ENCODE measurements at regions not wholly inside any gene's neighbourhood (a gene's known extent, or its start where the extent isn't known, plus 50 kb on each side); places are given as distances from the start of the nearest gene placed in this dataset.

DNA sequence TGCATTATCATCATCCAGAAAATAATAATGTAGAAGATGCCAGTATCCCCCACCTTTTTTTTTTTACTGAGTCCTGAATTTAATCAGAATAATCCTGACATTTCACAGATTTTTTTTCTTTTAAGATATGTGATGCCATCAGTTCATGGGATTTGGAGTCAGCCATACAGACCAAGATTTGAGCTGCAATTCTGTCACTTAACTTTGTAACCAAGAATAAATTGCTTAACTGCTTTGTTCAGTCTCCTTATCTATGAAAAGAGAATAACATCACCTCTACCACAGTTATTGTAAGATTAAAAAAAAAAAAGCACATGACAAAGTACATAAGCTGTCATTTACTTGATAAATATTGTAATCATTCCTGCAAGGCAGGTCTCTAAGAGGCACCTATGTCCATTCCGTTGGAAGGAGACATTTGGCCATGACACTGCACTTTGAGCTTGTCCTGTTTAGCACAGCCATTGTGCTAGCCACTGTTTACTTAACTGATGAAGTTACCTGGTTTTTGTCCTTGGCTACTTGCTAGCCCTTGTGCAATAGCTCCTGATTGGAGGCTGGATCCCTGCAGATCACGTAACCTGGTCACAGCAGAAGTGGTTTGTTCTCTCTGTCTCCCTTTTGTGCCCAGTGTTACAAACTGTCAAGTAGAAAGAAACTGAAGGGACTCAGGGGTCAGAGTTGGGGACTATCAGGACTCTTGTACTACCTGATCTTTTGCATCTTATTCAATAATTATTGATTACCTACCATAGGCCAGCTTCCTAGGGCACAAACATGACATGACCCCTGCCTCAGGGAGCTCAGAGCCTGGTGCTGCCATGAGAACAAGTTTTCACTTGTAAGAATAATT, 306.0 kb downstream of the WDR72 start:
- DNase-seq (ENCODE audit: low read depth) = no peak
- TF ChIP-seq, protein P1, sequence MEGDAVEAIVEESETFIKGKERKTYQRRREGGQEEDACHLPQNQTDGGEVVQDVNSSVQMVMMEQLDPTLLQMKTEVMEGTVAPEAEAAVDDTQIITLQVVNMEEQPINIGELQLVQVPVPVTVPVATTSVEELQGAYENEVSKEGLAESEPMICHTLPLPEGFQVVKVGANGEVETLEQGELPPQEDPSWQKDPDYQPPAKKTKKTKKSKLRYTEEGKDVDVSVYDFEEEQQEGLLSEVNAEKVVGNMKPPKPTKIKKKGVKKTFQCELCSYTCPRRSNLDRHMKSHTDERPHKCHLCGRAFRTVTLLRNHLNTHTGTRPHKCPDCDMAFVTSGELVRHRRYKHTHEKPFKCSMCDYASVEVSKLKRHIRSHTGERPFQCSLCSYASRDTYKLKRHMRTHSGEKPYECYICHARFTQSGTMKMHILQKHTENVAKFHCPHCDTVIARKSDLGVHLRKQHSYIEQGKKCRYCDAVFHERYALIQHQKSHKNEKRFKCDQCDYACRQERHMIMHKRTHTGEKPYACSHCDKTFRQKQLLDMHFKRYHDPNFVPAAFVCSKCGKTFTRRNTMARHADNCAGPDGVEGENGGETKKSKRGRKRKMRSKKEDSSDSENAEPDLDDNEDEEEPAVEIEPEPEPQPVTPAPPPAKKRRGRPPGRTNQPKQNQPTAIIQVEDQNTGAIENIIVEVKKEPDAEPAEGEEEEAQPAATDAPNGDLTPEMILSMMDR (IDR thresholded peaks at IDR 0.05; ENCODE audit: low read depth, low read length, missing control alignments) = no peak
- in situ Hi-C loops (cut with HindIII; ENCODE audit: low sequenced_read_pairs) = no loop called here
- H3K4me3 ChIP-seq (ENCODE audit: low read depth, low read length) = no peak overlapping the region

DNA sequence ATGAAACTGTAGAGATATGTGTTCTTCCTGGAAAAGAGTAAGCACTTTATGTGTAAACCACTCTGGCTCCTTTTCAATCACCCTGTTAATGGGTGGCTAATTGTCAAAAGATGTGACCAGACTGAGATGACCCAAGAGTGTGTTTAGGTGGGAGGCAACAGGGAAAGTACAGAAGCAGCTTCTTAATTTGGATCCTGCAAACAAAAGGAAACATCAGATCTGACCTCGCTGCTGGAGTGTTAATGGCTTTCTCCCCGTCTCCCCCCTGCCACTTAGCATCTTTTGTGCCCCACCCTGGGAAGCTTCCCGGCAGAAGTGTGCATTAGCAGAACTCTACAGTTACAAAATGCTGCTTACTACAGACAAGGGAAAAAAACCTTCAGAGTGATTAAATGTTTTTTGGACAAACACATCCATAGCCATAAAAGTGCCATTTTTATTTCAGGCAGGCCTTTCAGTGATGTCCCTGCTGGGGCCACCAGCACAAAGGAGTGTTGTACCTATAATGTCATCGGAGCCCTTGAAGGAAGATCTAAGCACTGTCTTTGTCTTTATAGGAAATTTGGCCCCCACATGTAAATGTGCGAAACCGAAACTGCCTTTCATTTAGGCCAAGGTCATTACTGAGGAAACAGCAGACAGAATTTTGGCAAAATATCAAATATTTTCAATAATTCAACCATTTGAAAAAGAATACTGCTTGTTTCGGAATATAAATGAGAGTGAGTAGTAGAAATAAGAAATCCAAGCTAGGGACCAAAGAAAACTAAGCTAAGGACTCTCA, 311.0 kb downstream of the WDR72 start:
- TF ChIP-seq, protein P1 (IDR thresholded peaks at IDR 0.05; ENCODE audit: low read depth, low read length, missing control alignments) = no peak
- DNase-seq (ENCODE audit: low read depth) = no peak
- in situ Hi-C loops (cut with HindIII; ENCODE audit: low sequenced_read_pairs) = no loop called here
- H3K4me3 ChIP-seq (ENCODE audit: low read depth, low read length) = no peak overlapping the region

DNA sequence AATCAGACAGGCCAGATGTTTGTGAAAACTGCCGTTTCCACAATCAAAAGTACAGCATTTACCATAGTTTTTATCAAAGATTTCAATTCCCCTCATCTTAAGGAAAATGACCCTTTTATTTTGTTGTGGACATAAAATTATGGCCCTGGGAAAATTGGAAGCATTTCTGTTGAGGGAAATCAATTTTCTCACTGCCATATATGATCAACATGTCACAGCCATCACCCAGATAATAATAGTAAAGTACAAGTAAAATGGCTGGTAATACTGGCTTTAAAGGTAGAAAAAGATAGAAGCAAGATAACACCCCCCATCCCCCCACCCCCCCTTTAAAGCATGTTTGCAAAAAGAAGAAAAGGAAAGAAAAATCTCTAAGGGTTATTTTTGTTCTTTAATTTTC, 311.7 kb downstream of the WDR72 start:
- in situ Hi-C loops (cut with HindIII; ENCODE audit: low sequenced_read_pairs) = no loop called here
- no peak for DNase-seq (ENCODE audit: low read depth)
- no peak overlapping the region for H3K4me3 ChIP-seq (ENCODE audit: low read depth, low read length)
- TF ChIP-seq, protein P1 (IDR thresholded peaks at IDR 0.05; ENCODE audit: low read depth, low read length, missing control alignments) = no peak

DNA sequence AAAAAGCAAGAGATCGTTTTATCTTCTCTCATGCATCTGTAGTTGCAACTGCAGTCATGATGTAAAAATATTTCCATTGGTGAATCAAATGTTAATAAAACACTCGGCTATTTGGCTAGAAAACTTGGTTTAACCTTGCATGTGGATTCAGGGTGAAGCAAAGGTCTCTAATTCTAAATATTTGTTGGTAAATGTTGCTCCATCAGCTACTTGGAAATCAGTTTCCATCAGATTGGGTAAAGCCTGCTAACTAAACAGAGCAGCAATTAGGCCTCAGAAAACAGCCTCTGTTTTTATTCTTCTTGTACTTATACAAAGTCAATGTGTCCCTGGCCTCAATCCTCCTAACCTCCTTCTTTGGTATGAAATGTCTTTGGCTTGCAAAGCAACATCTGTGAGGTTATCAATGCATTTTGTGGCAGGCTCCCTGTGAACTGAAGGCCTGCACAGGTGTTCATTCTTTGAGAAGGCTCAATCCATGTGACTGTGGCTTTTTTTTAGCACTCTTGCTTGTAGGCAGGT, 312.3 kb downstream of the WDR72 start:
- TF ChIP-seq, protein P1 (IDR thresholded peaks at IDR 0.05; ENCODE audit: low read depth, low read length, missing control alignments) = no peak
- H3K4me3 ChIP-seq (ENCODE audit: low read depth, low read length) = no peak overlapping the region
- in situ Hi-C loops (cut with HindIII; ENCODE audit: low sequenced_read_pairs) = no loop called here

DNA sequence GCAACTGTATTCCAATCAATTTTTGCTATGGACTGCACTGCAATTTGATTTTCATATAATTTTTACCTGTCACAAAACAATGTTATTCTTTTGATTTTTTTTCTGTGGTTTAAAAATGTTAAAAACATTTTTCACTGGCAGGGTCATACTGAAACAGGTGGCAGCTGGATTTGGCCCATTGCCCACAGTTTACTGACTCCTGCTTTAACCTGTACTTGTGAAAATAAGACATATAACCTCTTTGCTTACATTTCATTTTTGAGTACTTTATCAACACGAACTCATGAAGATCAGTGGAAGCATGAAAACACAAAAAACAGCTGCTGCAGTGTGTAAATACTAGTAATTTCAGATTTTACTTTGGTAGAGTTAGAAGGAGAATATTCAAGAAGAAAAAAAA, 313.1 kb downstream of the WDR72 start:
- H3K4me3 ChIP-seq (ENCODE audit: low read depth, low read length) = no peak overlapping the region
- TF ChIP-seq, protein P1 (IDR thresholded peaks at IDR 0.05; ENCODE audit: low read depth, low read length, missing control alignments) = no peak
- in situ Hi-C loops (cut with HindIII; ENCODE audit: low sequenced_read_pairs) = no loop called here
- no peak for DNase-seq (ENCODE audit: low read depth)

More for the DNA sequence above, 312.3 kb downstream of the WDR72 start:
- no peak for DNase-seq (ENCODE audit: low read depth)

DNA sequence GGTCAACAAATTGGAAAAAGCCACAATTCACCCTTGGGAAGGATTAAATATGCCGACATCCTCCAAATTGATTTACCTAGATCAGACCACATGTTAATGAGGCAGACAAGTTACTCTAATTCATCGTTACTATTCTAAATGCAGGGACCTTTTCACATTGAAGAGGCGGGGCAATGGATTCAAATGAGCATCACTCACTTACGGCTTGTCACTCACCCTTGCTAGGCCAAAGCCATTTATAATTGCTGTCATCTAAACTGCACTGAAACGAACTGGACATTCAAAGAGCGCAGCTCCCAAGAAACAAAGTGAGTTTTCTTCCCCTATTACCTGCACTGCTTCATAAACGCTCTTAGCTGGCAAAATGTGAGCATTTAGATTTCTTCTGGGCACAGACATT, 313.9 kb downstream of the WDR72 start:
- TF ChIP-seq, protein P1 (IDR thresholded peaks at IDR 0.05; ENCODE audit: low read depth, low read length, missing control alignments) = no peak
- no peak for DNase-seq (ENCODE audit: low read depth)
- no peak overlapping the region for H3K4me3 ChIP-seq (ENCODE audit: low read depth, low read length)
- in situ Hi-C loops (cut with HindIII; ENCODE audit: low sequenced_read_pairs) = no loop called here
